ENCODE measurements at regions not wholly inside any gene's neighbourhood (a gene's known extent, or its start where the extent isn't known, plus 50 kb on each side); places are given as distances from the start of the nearest gene placed in this dataset.

DNA sequence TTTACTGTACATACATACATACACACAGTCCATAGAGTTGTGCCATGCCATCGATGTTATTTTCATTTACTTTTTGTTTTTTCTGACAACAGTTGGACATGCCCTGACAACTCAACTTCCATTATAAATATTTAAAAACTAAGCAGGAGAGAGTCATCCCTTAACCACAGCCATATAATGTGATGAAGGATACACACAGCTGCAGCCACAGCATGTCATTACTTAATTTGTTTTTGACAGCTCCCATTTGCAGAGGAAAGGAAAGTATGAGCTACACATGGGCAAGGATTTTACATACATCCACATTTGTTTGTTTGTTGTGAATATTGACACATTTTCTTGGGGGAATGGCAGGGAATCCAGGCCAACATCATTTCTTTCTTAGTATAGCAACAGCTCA lies 91.5 kb upstream of the TUT7 start:
- CTCF ChIA-PET, result interaction anchor here (0.6 to 1.4 kb wide), 4 partner anchors 11 to 879 kb away, joined by 3 to 5 read pairs (median 4); no protein-coding TSS in a partner anchor
- DNase-seq (ENCODE audit: extremely low spot score), result no peak
- POLR2A ChIA-PET, result no interaction called here
- TF ChIP-seq, protein P1, sequence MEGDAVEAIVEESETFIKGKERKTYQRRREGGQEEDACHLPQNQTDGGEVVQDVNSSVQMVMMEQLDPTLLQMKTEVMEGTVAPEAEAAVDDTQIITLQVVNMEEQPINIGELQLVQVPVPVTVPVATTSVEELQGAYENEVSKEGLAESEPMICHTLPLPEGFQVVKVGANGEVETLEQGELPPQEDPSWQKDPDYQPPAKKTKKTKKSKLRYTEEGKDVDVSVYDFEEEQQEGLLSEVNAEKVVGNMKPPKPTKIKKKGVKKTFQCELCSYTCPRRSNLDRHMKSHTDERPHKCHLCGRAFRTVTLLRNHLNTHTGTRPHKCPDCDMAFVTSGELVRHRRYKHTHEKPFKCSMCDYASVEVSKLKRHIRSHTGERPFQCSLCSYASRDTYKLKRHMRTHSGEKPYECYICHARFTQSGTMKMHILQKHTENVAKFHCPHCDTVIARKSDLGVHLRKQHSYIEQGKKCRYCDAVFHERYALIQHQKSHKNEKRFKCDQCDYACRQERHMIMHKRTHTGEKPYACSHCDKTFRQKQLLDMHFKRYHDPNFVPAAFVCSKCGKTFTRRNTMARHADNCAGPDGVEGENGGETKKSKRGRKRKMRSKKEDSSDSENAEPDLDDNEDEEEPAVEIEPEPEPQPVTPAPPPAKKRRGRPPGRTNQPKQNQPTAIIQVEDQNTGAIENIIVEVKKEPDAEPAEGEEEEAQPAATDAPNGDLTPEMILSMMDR (IDR thresholded peaks at IDR 0.05; ENCODE audit: control extremely low read depth, extremely low read depth, low read depth, missing control alignments), result no peak

DNA sequence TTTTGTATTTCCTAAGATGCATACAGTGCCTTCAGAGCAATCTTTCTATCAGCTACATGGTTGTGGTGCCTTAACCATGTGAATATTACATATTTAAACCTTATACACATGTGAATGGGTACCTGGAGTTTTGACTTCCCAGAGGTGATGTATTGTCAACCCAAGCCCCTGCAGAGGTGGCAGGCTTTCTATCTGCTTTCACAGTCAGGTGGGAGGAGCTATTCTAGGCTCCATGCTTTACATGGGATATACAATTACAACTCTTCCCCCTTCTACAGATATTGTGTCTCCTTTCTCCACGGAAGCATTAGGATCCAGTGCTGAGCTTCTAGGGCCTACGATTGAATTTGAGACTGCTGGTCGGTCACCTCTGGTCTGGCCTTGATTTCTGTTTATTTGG lies 89.8 kb upstream of the TUT7 start:
- TF ChIP-seq, protein P1 (IDR thresholded peaks at IDR 0.05; ENCODE audit: control extremely low read depth, extremely low read depth, low read depth, missing control alignments), result no peak
- CTCF ChIA-PET, result interaction anchor here (1.7 kb wide), 1 partner anchor 10 kb away, joined by 5 read pairs; no protein-coding TSS in a partner anchor
- POLR2A ChIA-PET, result no interaction called here
- no peak for DNase-seq (ENCODE audit: extremely low spot score)

DNA sequence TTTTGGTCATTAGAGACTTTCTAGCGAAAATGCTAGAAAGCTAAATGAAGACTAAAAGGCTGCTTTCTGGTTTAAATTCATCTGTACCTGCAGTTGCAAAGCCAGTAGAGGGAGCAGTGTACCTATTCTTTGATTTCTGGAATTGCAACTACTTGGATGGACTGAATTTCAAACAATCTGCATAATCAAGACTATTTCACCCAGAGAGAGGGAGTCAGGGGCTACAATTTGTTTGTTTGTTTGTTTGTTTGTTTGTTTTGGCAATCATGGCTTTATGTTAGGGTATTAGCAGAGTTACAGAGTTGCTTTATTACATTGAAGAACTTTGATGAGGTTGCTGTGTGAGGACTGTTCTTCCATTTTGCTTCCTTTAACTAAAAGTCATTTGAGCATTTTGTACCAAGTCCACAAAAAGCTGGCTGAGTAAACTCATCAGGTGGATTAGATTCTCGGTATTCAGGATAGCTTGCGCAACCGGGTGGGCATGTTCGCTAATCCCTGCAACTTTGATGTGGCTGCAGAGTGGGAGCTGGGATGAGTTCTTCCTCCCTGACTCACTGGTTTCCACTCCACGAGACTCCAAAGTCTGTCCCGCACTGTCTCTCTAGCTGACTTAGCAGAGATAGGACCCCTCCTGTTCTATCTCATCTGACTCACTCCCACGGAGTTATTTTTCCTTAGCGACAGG lies 80.0 kb upstream of the TUT7 start:
- peak; percentile 48 for DNase-seq (ENCODE audit: extremely low spot score)
- ChIA-PET CTCF (interaction anchor here (0.6 to 3.9 kb wide), 20 partner anchors 9 to 904 kb away, joined by 3 to 31 read pairs (median 4); no protein-coding TSS in a partner anchor), POLR2A (interaction anchor here (0.5 kb wide), 1 partner anchor 912 kb away, joined by 3 read pairs; no protein-coding TSS in a partner anchor)
- TF ChIP-seq, protein P1 (IDR thresholded peaks at IDR 0.05; ENCODE audit: control extremely low read depth, extremely low read depth, low read depth, missing control alignments), result peak; percentile 77

DNA sequence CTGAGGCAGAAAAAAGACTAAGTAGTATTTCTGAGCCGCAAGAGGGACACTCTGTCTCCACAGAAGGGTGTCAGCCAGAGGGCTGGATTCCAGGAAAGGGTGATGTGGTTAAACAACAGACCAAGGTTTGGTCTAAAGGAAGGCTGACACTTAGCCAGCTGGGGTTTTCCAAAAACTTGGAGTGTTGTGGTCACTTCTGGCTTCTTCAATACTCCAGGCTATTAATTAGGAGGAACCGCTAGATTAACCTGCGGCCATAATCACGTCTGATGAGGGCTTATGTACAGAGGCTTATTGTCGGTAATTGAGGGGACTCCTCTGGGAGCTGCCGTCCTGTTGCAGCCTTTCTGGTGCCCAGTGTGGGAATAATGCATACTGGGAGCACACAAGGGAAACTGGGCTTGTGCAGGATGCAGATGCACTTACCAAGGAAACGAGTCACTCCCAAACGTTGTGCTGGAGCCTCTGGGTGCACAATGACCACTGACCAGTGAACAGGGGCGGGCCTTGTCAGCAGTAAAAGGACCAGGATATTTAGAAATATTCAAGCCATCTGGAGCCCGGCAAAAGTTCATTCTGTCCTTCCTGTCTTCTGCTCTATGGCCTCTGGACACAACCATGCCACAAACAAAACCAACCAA lies 70.2 kb upstream of the TUT7 start:
- TF ChIP-seq, protein P1 (IDR thresholded peaks at IDR 0.05; ENCODE audit: control extremely low read depth, extremely low read depth, low read depth, missing control alignments), result no peak
- ChIA-PET POLR2A (no interaction called here), CTCF (interaction anchor here (0.6 to 1.8 kb wide), 3 partner anchors 9 to 11 kb away, joined by 3 to 6 read pairs (median 6); no protein-coding TSS in a partner anchor)
- no peak for DNase-seq (ENCODE audit: extremely low spot score)

DNA sequence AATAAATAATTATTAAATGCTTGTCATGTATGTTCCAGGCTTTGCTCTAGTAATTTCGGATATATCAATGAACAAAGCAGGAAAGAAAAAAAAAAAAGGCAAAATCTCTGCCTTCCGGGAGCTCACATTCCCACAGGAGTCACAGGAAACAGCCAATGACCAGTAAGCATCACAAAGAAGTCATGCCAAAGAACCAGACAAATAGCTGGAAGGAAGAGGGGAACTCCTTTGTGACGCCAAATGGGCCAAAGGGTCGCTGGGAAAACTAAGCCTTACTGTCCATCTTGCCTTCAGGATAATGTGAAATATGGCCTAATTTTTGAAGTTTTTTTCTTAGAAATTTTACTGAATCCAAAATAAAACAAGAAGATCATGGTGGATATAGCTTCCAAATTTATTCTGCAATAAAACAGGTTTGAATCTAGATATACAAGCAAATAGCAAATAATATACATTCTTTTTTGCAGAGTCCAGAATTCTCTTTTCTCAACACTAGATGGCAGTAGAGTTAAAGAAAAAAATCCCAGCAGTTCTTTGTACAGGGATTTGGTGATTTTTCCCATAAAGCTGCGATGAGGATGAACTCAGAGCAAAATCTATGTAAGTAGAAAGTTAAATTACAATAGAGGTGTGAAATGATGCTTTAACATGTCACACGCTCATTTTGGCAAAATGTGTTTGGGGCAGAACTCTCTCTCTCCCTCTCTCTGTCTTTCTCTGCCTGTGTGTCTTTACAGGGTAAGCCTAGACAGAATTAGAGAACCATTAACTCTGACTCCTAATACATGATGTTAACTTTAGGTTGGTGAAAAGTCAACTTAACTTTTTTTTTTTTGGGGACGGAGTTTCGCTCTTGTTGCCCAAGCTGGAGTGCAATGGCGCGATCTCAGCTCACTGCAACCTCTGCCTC lies 60.0 kb upstream of the TUT7 start:
- DNase-seq (ENCODE audit: extremely low spot score), result peak; percentile 37
- TF ChIP-seq, protein P1 (IDR thresholded peaks at IDR 0.05; ENCODE audit: control extremely low read depth, extremely low read depth, low read depth, missing control alignments), result peak; percentile 49
- CTCF ChIA-PET, result interaction anchor here (0.9 to 5.6 kb wide), 22 partner anchors 9 to 921 kb away, joined by 3 to 46 read pairs (median 4); partner anchors contain the start of gene ISCA1
- POLR2A ChIA-PET, result interaction anchor here (0.7 kb wide), 1 partner anchor 339 kb away, joined by 4 read pairs; no protein-coding TSS in a partner anchor

DNA sequence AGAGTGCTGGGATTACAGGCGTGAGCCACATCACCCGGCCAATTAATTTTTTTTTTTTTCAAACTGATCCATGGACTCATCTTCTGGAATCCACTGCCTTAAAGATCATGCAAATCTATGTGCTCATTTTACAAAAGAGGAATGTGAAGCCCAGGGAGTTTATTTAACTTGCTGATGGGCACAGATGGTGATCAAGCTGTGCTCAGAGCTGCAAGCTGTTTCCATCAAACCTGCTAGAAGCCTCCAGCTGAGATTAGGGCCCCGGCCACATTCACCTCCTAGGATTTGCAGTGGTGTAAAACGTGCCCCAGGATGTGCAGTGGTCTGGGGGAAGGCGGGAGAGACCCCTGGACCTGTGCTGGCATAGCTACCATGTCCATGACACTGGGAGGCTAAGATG lies 56.1 kb upstream of the TUT7 start:
- POLR2A ChIA-PET, result no interaction called here
- DNase-seq (ENCODE audit: extremely low spot score), result no peak
- TF ChIP-seq, protein P1 (IDR thresholded peaks at IDR 0.05; ENCODE audit: control extremely low read depth, extremely low read depth, low read depth, missing control alignments), result no peak
- CTCF ChIA-PET, result no interaction called here

All from GM10248 (cell line).